GM12878 (cell line): ENCODE measurements at regions not wholly inside any gene's neighbourhood (a gene's known extent, or its start where the extent isn't known, plus 50 kb on each side); places are given as distances from the start of the nearest gene placed in this dataset.

Experiments
- ATAC-seq: fragments of 200-7000 bp; cut with Tn5 transposase; 3 replicates; pipeline ENCODE4 v1.9.1; 2020; ENCODE audit warnings: mild to moderate bottlenecking, moderate library complexity
- BruUV-seq: library from RNA; stranded (reverse); fragments of 400-500 nt; replicated peaks from 2 replicates; lab custom pipeline; 2021; lab: Mats Ljungman, UMichigan
- CTCF ChIA-PET: fragments of 300-600 bp; sonication (Branson Sonifier 250); formaldehyde crosslinking; extraction: SDS; loops from one replicate; lab custom pipeline; 2021; ENCODE audit warnings: inconsistent platforms; lab: Yijun Ruan, JAX
- POLR2A ChIA-PET: fragments of 350-600 bp; formaldehyde crosslinking; extraction: SDS; loops from one replicate; lab custom pipeline; 2021; ENCODE audit warnings: inconsistent platforms; lab: Charles Lee
- RAD21 ChIA-PET: fragments of 300-600 bp; sonication (Branson Sonifier 250); formaldehyde crosslinking; loops from one replicate; lab custom pipeline; 2023; ENCODE audit warnings: antibody characterized with exemption; ENCODE audit not compliant: unreplicated experiment; lab: Charles Lee
- SMC1A ChIA-PET: fragments of 300-600 bp; sonication (Branson Sonifier 250); formaldehyde crosslinking; loops from one replicate; lab custom pipeline; 2023; ENCODE audit not compliant: unreplicated experiment, uncharacterized antibody; lab: Charles Lee
- DNase-seq: peaks from one replicate; pipeline ENCODE4 v3.0.0-alpha.2; 2011; ENCODE audit warnings: low read depth, low spot score
- FAIRE-seq: peaks from 3 replicates; lab custom pipeline; 2011; peaks lifted over from hg19 to GRCh38; lab: Jason Lieb, UNC
- H2AFZ ChIP-seq: 2 replicates; pipeline ENCODE4 v1.6.0; 2011; ENCODE audit warnings: low read depth, low read length, control low read depth; ENCODE audit not compliant: control insufficient read depth
- H3K27ac ChIP-seq: 2 replicates; pipeline ENCODE4 v1.5.1; 2011; ENCODE audit warnings: control low read depth; ENCODE audit not compliant: control insufficient read depth, insufficient read depth
- H3K27me3 ChIP-seq, 2 experiments: replicated peaks in 1 of 2; 2 replicates each; pipeline versions ENCODE4 v1.6.0 to v1.6.1; 2011; ENCODE audit warnings: low read length in 1 of 2; ENCODE audit not compliant: control insufficient read depth in 2 of 2, insufficient read depth in 2 of 2
- H3K36me3 ChIP-seq, 2 experiments: 2 replicates each; pipeline ENCODE4 v1.5.1; 2011; ENCODE audit warnings: low read length in 1 of 2; ENCODE audit not compliant: control insufficient read depth in 2 of 2, insufficient read depth in 2 of 2
- H3K4me1 ChIP-seq: 2 replicates; pipeline ENCODE4 v1.6.1; 2011; ENCODE audit warnings: mild to moderate bottlenecking, low read length, moderate library complexity, mixed read lengths; ENCODE audit not compliant: control insufficient read depth, insufficient read depth
- H3K4me2 ChIP-seq: 2 replicates; pipeline ENCODE4 v1.6.0; 2011; ENCODE audit warnings: control low read depth; ENCODE audit not compliant: control insufficient read depth, insufficient read depth
- H3K4me3 ChIP-seq: fragments of 200-600 bp; sonication (generic); 2 replicates; pipeline ENCODE4 v1.5.1; 2016
- H3K79me2 ChIP-seq: 2 replicates; pipeline ENCODE4 v1.6.0; 2011; ENCODE audit warnings: low read length; ENCODE audit not compliant: control insufficient read depth, insufficient read depth
- H3K9ac ChIP-seq: 2 replicates; pipeline ENCODE4 v1.8.0; 2011; ENCODE audit warnings: low read length, control low read depth, mixed read lengths; ENCODE audit not compliant: control insufficient read depth, insufficient read depth
- H3K9me3 ChIP-seq: replicated peaks from 3 replicates; pipeline ENCODE4 v1.5.1; 2011; ENCODE audit warnings: mild to moderate bottlenecking, low read length; ENCODE audit not compliant: control insufficient read depth, insufficient read depth
- H4K20me1 ChIP-seq: 2 replicates; pipeline ENCODE4 v1.6.0; 2011; ENCODE audit not compliant: control insufficient read depth, insufficient read depth
- BRCA1 ChIP-seq: IDR thresholded peaks from 2 replicates; pipeline ENCODE4 v1.6.1; 2011; ENCODE audit warnings: low read depth, low read length, improper control_type of control experiment
- ETV6 ChIP-seq, 2 experiments: fragments of 450-650 bp in 1 of 2; IDR thresholded peaks in 1 of 2; conservative IDR thresholded peaks in 1 of 2; 2 replicates each; pipeline ENCODE4 v1.6.1; 2014; ENCODE audit warnings: antibody characterized with exemption in 1 of 2, borderline replicate concordance in 1 of 2, low read depth in 1 of 2, mild to moderate bottlenecking in 1 of 2, moderate library complexity in 1 of 2
- KDM1A ChIP-seq: fragments of 200-600 bp; sonication (generic); IDR thresholded peaks from 2 replicates; pipeline ENCODE4 v1.6.1; 2016; ENCODE audit warnings: borderline replicate concordance
- MTA2 ChIP-seq: fragments of 450-650 bp; IDR thresholded peaks from 2 replicates; pipeline ENCODE4 v1.6.1; 2016; ENCODE audit warnings: low read depth, mild to moderate bottlenecking, moderate library complexity
- PAX5 ChIP-seq: IDR thresholded peaks from 2 replicates; pipeline ENCODE4 v1.6.1; 2011; ENCODE audit warnings: low read depth, low read length, borderline replicate concordance
- POLR2AphosphoS2 ChIP-seq: IDR thresholded peaks from 2 replicates; pipeline ENCODE4 v1.6.1; 2011; ENCODE audit warnings: low read depth, mild to moderate bottlenecking, low read length, improper control_type of control experiment, moderate library complexity
- SIX5 ChIP-seq: IDR thresholded peaks from 2 replicates; pipeline ENCODE4 v1.6.1; 2011; ENCODE audit warnings: mild to moderate bottlenecking, low read depth, low read length, moderate library complexity; ENCODE audit not compliant: severe bottlenecking
- ZBTB33 ChIP-seq: fragments of 450-650 bp; IDR thresholded peaks from 2 replicates; pipeline ENCODE4 v1.6.1; 2017; ENCODE audit warnings: mild to moderate bottlenecking
- ZNF274 ChIP-seq: IDR thresholded peaks from one replicate; pipeline ENCODE4 v1.8.0; 2011; ENCODE audit not compliant: insufficient read length, insufficient read depth
- WGBS: methylation state at CpG from one replicate; pipeline ENCODE4 v1.1.6; 2016; ENCODE audit warnings: low lambda C conversion rate; ENCODE audit not compliant: insufficient replicate concordance, insufficient coverage; ENCODE audit errors: missing lambda C conversion rate; 5-methylcytosine and 5-hydroxymethylcytosine counted together
- in situ Hi-C: fragments of 300-500 bp; cut with MboI; formaldehyde crosslinking; loops from 9 replicates; pipeline ENCODE4 v1.14.3; 2018; ENCODE audit warnings: mixed read lengths
- intact Hi-C: fragments of 100-400 bp; cut with micrococcal nuclease; formaldehyde crosslinking; loops from one replicate; pipeline ENCODE4 v1.14.2; 2022; ENCODE audit not compliant: unreplicated experiment

GRCh38 chr2:104746858-104747257, 107.1 kb upstream of the POU3F3 start:
- Histone ChIP-seq H3K4me1 (no peaks in the 10 kb centered on the region), H3K4me3 (no peak overlapping the region), H3K79me2 (no peaks in the 10 kb centered on the region), H3K27me3 (peaks cover 0 to 2% of the 10 kb centered on the region in 2 experiments; a peak in 1 of 4 replicates), H3K4me2 (no peak overlapping the region), H3K9ac (no peak overlapping the region), H2AFZ (no peak overlapping the region), H3K36me3 (no peaks in the 10 kb centered on the region), H3K9me3 (no peaks in the 10 kb centered on the region), H4K20me1 (no peaks in the 10 kb centered on the region), H3K27ac (no peak overlapping the region)
- ChIA-PET CTCF (no interaction called here), RAD21 (no interaction called here), POLR2A (no interaction called here), SMC1A (no interaction called here)
- intact Hi-C loops (no loop called here), in situ Hi-C loops (no loop called here)
- no TSS peak for BruUV-seq
- DNase-seq: no peak
- TF ChIP-seq MTA2: no peak
- no peak for TF ChIP-seq POLR2AphosphoS2
- TF ChIP-seq ZBTB33: no peak
- no peak for TF ChIP-seq SIX5
- no peak for TF ChIP-seq KDM1A
- TF ChIP-seq ZNF274: no peak
- TF ChIP-seq ETV6 (conservative IDR thresholded peaks at IDR 0.05 in 1 of 2, IDR thresholded peaks at IDR 0.05 in 1 of 2; ENCODE audit: borderline replicate concordance in 1 of 2, low read depth in 1 of 2): no peak
- no peak for TF ChIP-seq PAX5
- TF ChIP-seq BRCA1: no peak
- no peak for FAIRE-seq
- 51% methylated on average over 24 of the region's 24 CpGs for WGBS
- ATAC-seq: no peak
